Type B pancreatic cell (in vitro differentiated cells): ENCODE measurements at regions not wholly inside any gene's neighbourhood (a gene's known extent, or its start where the extent isn't known, plus 50 kb on each side); places are given as distances from the start of the nearest gene placed in this dataset.

ENCODE experiments used
- DNase-seq: peaks from one replicate; pipeline ENCODE4 v3.0.0; 2021; ENCODE audit warnings: mixed read lengths; ENCODE audit not compliant: unreplicated experiment; ENCODE audit errors: extremely low spot score
- H3K27ac Mint-ChIP-seq: 2 replicates; pipeline ENCODE4 v1.8.0; 2021; ENCODE audit warnings: mild to moderate bottlenecking, mixed read lengths
- H3K27me3 Mint-ChIP-seq: 2 replicates; pipeline ENCODE4 v1.8.0; 2021; ENCODE audit warnings: mixed read lengths
- H3K36me3 Mint-ChIP-seq: 2 replicates; pipeline ENCODE4 v1.8.0; 2021; ENCODE audit warnings: mixed read lengths
- H3K4me1 Mint-ChIP-seq: one replicate; pipeline ENCODE4 v1.8.0; 2021; ENCODE audit warnings: mixed read lengths; ENCODE audit not compliant: unreplicated experiment
- H3K4me3 Mint-ChIP-seq: 2 replicates; pipeline ENCODE4 v1.8.0; 2021; ENCODE audit warnings: mild to moderate bottlenecking, mixed read lengths
- H3K9me3 Mint-ChIP-seq: 2 replicates; pipeline ENCODE4 v1.8.0; 2021; ENCODE audit warnings: mixed read lengths
- TF ChIP-seq, protein P1 (sequence below): fragments of 200-600 bp; sonication (generic); conservative IDR thresholded peaks from 2 replicates; pipeline ENCODE4 v1.5.0; 2021; ENCODE audit warnings: antibody characterized with exemption, mild to moderate bottlenecking

- Mint-ChIP-seq H3K4me1 (peaks cover 42% of the 10 kb centered on the region), H3K9me3 (peaks cover 6% of the 10 kb centered on the region), H3K27ac (no peak overlapping the region), H3K4me3 (no peak overlapping the region), H3K27me3 (peaks cover 14% of the 10 kb centered on the region), H3K36me3 (peaks cover 6% of the 10 kb centered on the region)
- TF ChIP-seq, protein P1, sequence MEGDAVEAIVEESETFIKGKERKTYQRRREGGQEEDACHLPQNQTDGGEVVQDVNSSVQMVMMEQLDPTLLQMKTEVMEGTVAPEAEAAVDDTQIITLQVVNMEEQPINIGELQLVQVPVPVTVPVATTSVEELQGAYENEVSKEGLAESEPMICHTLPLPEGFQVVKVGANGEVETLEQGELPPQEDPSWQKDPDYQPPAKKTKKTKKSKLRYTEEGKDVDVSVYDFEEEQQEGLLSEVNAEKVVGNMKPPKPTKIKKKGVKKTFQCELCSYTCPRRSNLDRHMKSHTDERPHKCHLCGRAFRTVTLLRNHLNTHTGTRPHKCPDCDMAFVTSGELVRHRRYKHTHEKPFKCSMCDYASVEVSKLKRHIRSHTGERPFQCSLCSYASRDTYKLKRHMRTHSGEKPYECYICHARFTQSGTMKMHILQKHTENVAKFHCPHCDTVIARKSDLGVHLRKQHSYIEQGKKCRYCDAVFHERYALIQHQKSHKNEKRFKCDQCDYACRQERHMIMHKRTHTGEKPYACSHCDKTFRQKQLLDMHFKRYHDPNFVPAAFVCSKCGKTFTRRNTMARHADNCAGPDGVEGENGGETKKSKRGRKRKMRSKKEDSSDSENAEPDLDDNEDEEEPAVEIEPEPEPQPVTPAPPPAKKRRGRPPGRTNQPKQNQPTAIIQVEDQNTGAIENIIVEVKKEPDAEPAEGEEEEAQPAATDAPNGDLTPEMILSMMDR = no peak
- DNase-seq = no peak
These were observed 434.0 kb downstream of the PREX1 start for GRCh38 chr20:48393737-48394314.

DNA sequence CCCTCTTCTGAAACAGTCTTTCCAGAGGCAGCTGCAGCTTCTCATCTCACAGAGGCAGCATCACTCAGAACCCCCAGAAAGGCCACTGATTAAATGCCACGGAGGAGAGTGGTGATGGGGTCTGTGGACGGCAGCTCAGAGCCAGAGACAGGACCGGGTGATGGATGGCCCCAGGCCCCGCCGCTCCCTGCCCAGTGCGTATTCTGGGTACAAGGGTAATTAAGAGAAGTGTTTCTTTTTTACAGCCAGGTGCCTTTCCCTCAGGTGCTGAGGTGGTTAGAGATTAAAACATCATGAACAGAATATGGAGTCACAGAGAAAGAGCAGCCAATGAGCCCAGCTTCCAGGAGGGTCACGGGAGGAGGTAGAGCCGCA, 434.5 kb downstream of the PREX1 start:
- H3K4me1 Mint-ChIP-seq = peaks cover 44% of the 10 kb centered on the region
- H3K36me3 Mint-ChIP-seq = peaks cover 6% of the 10 kb centered on the region
- H3K27me3 Mint-ChIP-seq = peaks cover 14% of the 10 kb centered on the region
- peaks cover 6% of the 10 kb centered on the region for H3K9me3 Mint-ChIP-seq
- no peak for DNase-seq
- no peak overlapping the region for H3K27ac Mint-ChIP-seq
- no peak overlapping the region for H3K4me3 Mint-ChIP-seq
- TF ChIP-seq, protein P1 = no peak

- Mint-ChIP-seq H3K4me3 (no peak overlapping the region), H3K9me3 (peaks cover 6% of the 10 kb centered on the region), H3K4me1 (peaks cover 44% of the 10 kb centered on the region), H3K27me3 (peaks cover 17% of the 10 kb centered on the region), H3K36me3 (peaks cover 6% of the 10 kb centered on the region), H3K27ac (no peak overlapping the region)
- DNase-seq = no peak
- TF ChIP-seq, protein P1 = no peak
These were observed 435.1 kb downstream of the PREX1 start for GRCh38 chr20:48392407-48393310.

DNA sequence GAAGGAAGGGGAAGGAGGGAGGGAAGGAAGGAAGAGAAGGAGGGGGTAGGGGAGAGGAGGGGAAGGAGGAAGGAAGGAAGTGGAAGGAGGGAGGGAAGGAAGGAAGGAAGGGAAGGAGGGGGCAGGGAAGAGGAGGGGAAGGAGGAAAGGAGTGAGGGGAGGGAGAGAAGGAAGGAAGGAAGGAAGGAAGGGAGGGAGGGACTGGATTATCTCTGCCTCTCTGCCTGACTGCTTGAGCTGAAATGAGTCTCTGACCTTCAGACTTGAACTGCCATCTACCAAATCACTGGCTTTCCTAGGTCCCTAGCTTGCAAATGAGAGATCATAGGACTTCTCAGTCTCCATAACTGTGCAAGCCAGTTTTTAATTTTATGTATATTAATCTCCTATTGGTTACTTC, 436.8 kb downstream of the PREX1 start:
- Mint-ChIP-seq H3K27ac (no peak overlapping the region), H3K36me3 (peaks cover 6% of the 10 kb centered on the region), H3K27me3 (peaks cover 17% of the 10 kb centered on the region), H3K4me1 (peaks cover 32% of the 10 kb centered on the region), H3K9me3 (peaks cover 6% of the 10 kb centered on the region), H3K4me3 (no peak overlapping the region)
- DNase-seq = no peak
- TF ChIP-seq, protein P1 = no peak

- Mint-ChIP-seq H3K9me3 (peaks cover 6% of the 10 kb centered on the region), H3K4me1 (peaks cover 11% of the 10 kb centered on the region), H3K4me3 (no peak overlapping the region), H3K27ac (no peak overlapping the region), H3K27me3 (peaks cover 3% of the 10 kb centered on the region), H3K36me3 (peaks cover 6% of the 10 kb centered on the region)
- TF ChIP-seq, protein P1 = no peak
- no peak for DNase-seq
These were observed 440.1 kb downstream of the PREX1 start for GRCh38 chr20:48387675-48388074.
